Aorta (tissue), 5 donors: ENCODE measurements at regions not wholly inside any gene's neighbourhood (a gene's known extent, or its start where the extent isn't known, plus 50 kb on each side); places are given as distances from the start of the nearest gene placed in this dataset.
A peak's percentile ranks its signal among the peaks of the same experiment; 100 is the strongest.

ENCODE experiments used
- ATAC-seq: fragments of 200-7000 bp; cut with Tn5 transposase; one replicate; pipeline ENCODE4 v1.9.1; 2022; ENCODE audit warnings: moderate library complexity; ENCODE audit not compliant: low FRiP score
- DNase-seq, 2 donors: peaks; one replicate each; pipeline ENCODE4 v3.0.0-alpha.2; 2020
- H3K27ac ChIP-seq, 2 donors: one replicate each; pipeline ENCODE4 v1.5.1; 2013; ENCODE audit warnings: low read length in 2 of 2, mild to moderate bottlenecking in 2 of 2, moderate library complexity in 2 of 2, control low read depth in 1 of 2, inconsistent platforms in 1 of 2, low read depth in 1 of 2
- H3K27me3 ChIP-seq, 2 donors: one replicate each; pipeline ENCODE4 v1.6.1; 2013; ENCODE audit warnings: control low read depth in 1 of 2, low read length in 1 of 2, mild to moderate bottlenecking in 1 of 2, moderate library complexity in 1 of 2; ENCODE audit not compliant: insufficient read depth in 2 of 2, control insufficient read depth in 1 of 2
- H3K36me3 ChIP-seq, 2 donors: one replicate each; pipeline ENCODE4 v1.6.1; 2013; ENCODE audit warnings: control low read depth in 1 of 2, low read length in 1 of 2, mild to moderate bottlenecking in 1 of 2; ENCODE audit not compliant: insufficient read depth in 2 of 2, control insufficient read depth in 1 of 2
- H3K4me1 ChIP-seq, 2 donors: one replicate each; pipeline ENCODE4 v1.6.1; 2013; ENCODE audit warnings: low read length in 2 of 2, control low read depth in 1 of 2, mild to moderate bottlenecking in 1 of 2, moderate library complexity in 1 of 2; ENCODE audit not compliant: insufficient read depth in 2 of 2, control insufficient read depth in 1 of 2
- H3K4me3 ChIP-seq, 2 donors: one replicate each; pipeline ENCODE4 v1.5.1; 2013; ENCODE audit warnings: low read length in 2 of 2, control low read depth in 1 of 2, mild to moderate bottlenecking in 1 of 2
- H3K9me3 ChIP-seq: one replicate; pipeline ENCODE4 v1.6.1; 2013; ENCODE audit warnings: mild to moderate bottlenecking, low read length; ENCODE audit not compliant: control insufficient read depth
- WGBS, 2 donors: extraction: QIAGEN DNeasy Blood & Tissue Kit; methylation state at CpG; one replicate each; pipeline ENCODE4 v1.1.7; 2013; 5-methylcytosine and 5-hydroxymethylcytosine counted together
- intact Hi-C, 2 donors: fragments of 100-400 bp; cut with DNase I; formaldehyde crosslinking; loops; one replicate each; pipeline versions ENCODE4 v1.14.2 to v1.15.0; 2022
- donor health status: healthy with polysubstance abuse.
- donor health status: Bipolar disorder and iron deficiency.
- donor health status: DM: no; HTN: no; CAD: no.
- donor health status: DM: no; HTN: no; CAD: no.
- donor health status: DM: yes; HTN: yes; CAD: no.

GRCh38 chr11:105490333-105490732 lies 119.5 kb upstream of the GRIA4 start:
- Histone ChIP-seq H3K27ac (no peak overlapping the region), H3K9me3 (no peaks in the 10 kb centered on the region), H3K4me1 (no peaks in the 10 kb centered on the region), H3K4me3 (no peak overlapping the region), H3K36me3 (no peaks in the 10 kb centered on the region), H3K27me3 (no peaks in the 10 kb centered on the region)
- ATAC-seq, result no peak
- DNase-seq, result no peak
- WGBS, 2 donors, result 82 to 83% methylated on average over 1 of the region's 1 CpG
- intact Hi-C loops, result no loop called here

GRCh38 chr11:105489446-105489845 lies 120.4 kb upstream of the GRIA4 start:
- 5% methylated on average over 4 of the region's 4 CpGs for WGBS, 2 donors
- DNase-seq (peak in 1 of 2 donors; percentile 36), ATAC-seq (peak; percentile 33)
- Histone ChIP-seq H3K27ac (no peak overlapping the region), H3K4me1 (no peaks in the 10 kb centered on the region), H3K9me3 (no peaks in the 10 kb centered on the region), H3K27me3 (no peaks in the 10 kb centered on the region), H3K36me3 (no peaks in the 10 kb centered on the region), H3K4me3 (no peak overlapping the region)
- intact Hi-C loops, result no loop called here

GRCh38 chr11:105486929-105487328 lies 122.9 kb upstream of the GRIA4 start:
- ATAC-seq (no peak), DNase-seq (no peak)
- WGBS, 2 donors, result 96 to 98% methylated on average over 11 of the region's 11 CpGs
- intact Hi-C loops, result no loop called here
- Histone ChIP-seq H3K9me3 (no peaks in the 10 kb centered on the region), H3K36me3 (no peaks in the 10 kb centered on the region), H3K4me3 (no peak overlapping the region), H3K27me3 (no peaks in the 10 kb centered on the region), H3K27ac (no peak overlapping the region), H3K4me1 (no peaks in the 10 kb centered on the region)

- ATAC-seq, result no peak
- Histone ChIP-seq H3K27ac (no peak overlapping the region), H3K4me3 (no peak overlapping the region), H3K9me3 (no peaks in the 10 kb centered on the region), H3K36me3 (no peaks in the 10 kb centered on the region), H3K27me3 (no peaks in the 10 kb centered on the region), H3K4me1 (no peaks in the 10 kb centered on the region)
- 95 to 100% methylated on average over 1 of the region's 1 CpG for WGBS, 2 donors
- DNase-seq, result no peak
- intact Hi-C loops, result no loop called here
Observed at GRCh38 chr11:105469931-105470330, 139.9 kb upstream of the GRIA4 start.

GRCh38 chr11:105468154-105468553 lies 141.7 kb upstream of the GRIA4 start:
- Histone ChIP-seq H3K9me3 (no peaks in the 10 kb centered on the region), H3K4me3 (no peak overlapping the region), H3K27me3 (no peaks in the 10 kb centered on the region), H3K36me3 (no peaks in the 10 kb centered on the region), H3K27ac (no peak overlapping the region), H3K4me1 (no peaks in the 10 kb centered on the region)
- 41 to 45% methylated on average over 3 of the region's 3 CpGs for WGBS, 2 donors
- ATAC-seq (no peak), DNase-seq (no peak)
- intact Hi-C loops, result no loop called here

GRCh38 chr11:105466582-105467228 lies 143.2 kb upstream of the GRIA4 start:
- ATAC-seq (no peak), DNase-seq (no peak)
- intact Hi-C loops, result no loop called here

GRCh38 chr11:105458071-105458470 lies 151.8 kb upstream of the GRIA4 start:
- Histone ChIP-seq H3K27me3 (no peaks in the 10 kb centered on the region), H3K36me3 (no peaks in the 10 kb centered on the region), H3K9me3 (no peaks in the 10 kb centered on the region), H3K4me1 (no peaks in the 10 kb centered on the region), H3K4me3 (no peak overlapping the region), H3K27ac (no peak overlapping the region)
- ATAC-seq (no peak), DNase-seq (no peak)
- intact Hi-C loops, result no loop called here
- 88 to 89% methylated on average over 9 of the region's 9 CpGs for WGBS, 2 donors

More at GRCh38 chr11:105466582-105467228, 143.2 kb upstream of the GRIA4 start:
- H3K9me3 ChIP-seq, result no peaks in the 10 kb centered on the region
- no peaks in the 10 kb centered on the region for H3K36me3 ChIP-seq
- no peak overlapping the region for H3K27ac ChIP-seq
- no peaks in the 10 kb centered on the region for H3K4me1 ChIP-seq
- H3K27me3 ChIP-seq, result no peaks in the 10 kb centered on the region
- WGBS, 2 donors, result 11 to 19% methylated on average over 2 of the region's 2 CpGs
- H3K4me3 ChIP-seq, result no peak overlapping the region

GRCh38 chr11:105456950-105457349 lies 152.9 kb upstream of the GRIA4 start:
- intact Hi-C loops, result no loop called here
- H3K9me3 ChIP-seq, result no peaks in the 10 kb centered on the region
- ATAC-seq (no peak), DNase-seq (no peak)
- H3K27ac ChIP-seq, result no peak overlapping the region
- no peak overlapping the region for H3K4me3 ChIP-seq
- 67% methylated on average over 4 of the region's 4 CpGs for WGBS, 2 donors
- no peaks in the 10 kb centered on the region for H3K36me3 ChIP-seq
- H3K27me3 ChIP-seq, result no peaks in the 10 kb centered on the region
- H3K4me1 ChIP-seq, result no peaks in the 10 kb centered on the region

- 85 to 88% methylated on average over 2 of the region's 2 CpGs for WGBS, 2 donors
- intact Hi-C loops, result no loop called here
- H3K27ac ChIP-seq, result no peak overlapping the region
- DNase-seq, result no peak
- ATAC-seq, result peak; percentile 19
- H3K9me3 ChIP-seq, result no peaks in the 10 kb centered on the region
- no peaks in the 10 kb centered on the region for H3K27me3 ChIP-seq
- no peaks in the 10 kb centered on the region for H3K4me1 ChIP-seq
- no peaks in the 10 kb centered on the region for H3K36me3 ChIP-seq
- no peak overlapping the region for H3K4me3 ChIP-seq
Observed at GRCh38 chr11:105449100-105449734, 160.7 kb upstream of the GRIA4 start.
